Gastrocnemius medialis (tissue), 4 donors: ENCODE measurements at regions not wholly inside any gene's neighbourhood (a gene's known extent, or its start where the extent isn't known, plus 50 kb on each side); places are given as distances from the start of the nearest gene placed in this dataset.

Source experiments
- ATAC-seq, 2 donors: fragments of 150-250 bp; one replicate each; pipeline ENCODE4 v1.9.1; 2016
- DNase-seq, 2 donors: peaks; one replicate each; pipeline ENCODE4 v3.0.0-alpha.2; 2019
- H3K27ac ChIP-seq, 4 donors: fragments of 200-600 bp; sonication (generic); 1 replicate in 1 of 4; 2 replicates in 3 of 4; pipeline ENCODE4 v1.5.1; 2016 to 2018; ENCODE audit warnings: mild to moderate bottlenecking in 2 of 4, moderate library complexity in 1 of 4
- H3K27me3 ChIP-seq, 3 donors: fragments of 200-600 bp; sonication (generic) in 2 of 3; 1 replicate in 1 of 3; 2 replicates in 2 of 3; pipeline versions ENCODE4 v1.5.1 to v1.6.0; 2016 to 2019; ENCODE audit warnings: mild to moderate bottlenecking in 1 of 3, moderate library complexity in 1 of 3
- H3K36me3 ChIP-seq, 2 donors: fragments of 200-600 bp; sonication (generic) in 1 of 2; one replicate each; pipeline ENCODE4 v1.5.1; 2017 to 2018
- H3K4me1 ChIP-seq, 2 donors: fragments of 200-600 bp; sonication (generic) in 1 of 2; one replicate each; pipeline ENCODE4 v1.5.1; 2016 to 2017; ENCODE audit warnings: mild to moderate bottlenecking in 2 of 2
- H3K4me3 ChIP-seq, 4 donors: fragments of 200-600 bp; sonication (generic) in 3 of 4; 1 replicate in 1 of 4; 2 replicates in 3 of 4; pipeline ENCODE4 v1.5.1; 2016 to 2019; ENCODE audit warnings: mild to moderate bottlenecking in 2 of 4
- H3K9me3 ChIP-seq, 3 donors: fragments of 200-600 bp; sonication (generic) in 2 of 3; 1 replicate in 1 of 3; 2 replicates in 2 of 3; pipeline ENCODE4 v1.5.1; 2016 to 2019
- CTCF ChIP-seq, 5 experiments: fragments of 450-650 bp in 3 of 5; fragments of 200-600 bp in 2 of 5; sonication (generic) in 2 of 5; IDR thresholded peaks in 4 of 5; conservative IDR thresholded peaks in 1 of 5; 1 replicate in 4 of 5; 2 replicates in 1 of 5; pipeline ENCODE4 v1.5.1; 2016 to 2019; ENCODE audit warnings: antibody characterized with exemption in 5 of 5, mild to moderate bottlenecking in 3 of 5, moderate library complexity in 3 of 5
- POLR2A ChIP-seq, 2 donors: fragments of 450-650 bp; IDR thresholded peaks; one replicate each; pipeline ENCODE4 v1.6.1; 2017; ENCODE audit warnings: antibody characterized with exemption in 2 of 2, mild to moderate bottlenecking in 2 of 2, moderate library complexity in 2 of 2
- in situ Hi-C, 4 donors: fragments of 200-750 bp; cut with MboI; loops; one replicate each; pipeline versions ENCODE4 v1.15.0 to v1.8.0; 2017; ENCODE audit warnings: low sequenced_read_pairs in 4 of 4
- intact Hi-C: fragments of 100-400 bp; cut with DNase I; formaldehyde crosslinking; loops from one replicate; pipeline ENCODE4 v1.15.1; 2023; ENCODE audit warnings: low total_unique reads

- H3K9me3 ChIP-seq = no peaks in the 10 kb centered on the region
- TF ChIP-seq CTCF (IDR thresholded peaks at IDR 0.05 in 4 of 5, conservative IDR thresholded peaks at IDR 0.05 in 1 of 5) = no peak
- no peak for TF ChIP-seq POLR2A (IDR thresholded peaks at IDR 0.05)
- H3K27ac ChIP-seq = no peak overlapping the region
- ATAC-seq = no peak
- no peaks in the 10 kb centered on the region for H3K36me3 ChIP-seq
- intact Hi-C loops = no loop called here
- no peak overlapping the region for H3K4me3 ChIP-seq
- no peaks in the 10 kb centered on the region for H3K4me1 ChIP-seq
- H3K27me3 ChIP-seq = no peaks in the 10 kb centered on the region
- in situ Hi-C loops = no loop called here
- DNase-seq = no peak
These were observed 457.3 kb downstream of the EFNB2 start for GRCh38 chr13:106078191-106078590.

- TF ChIP-seq POLR2A (IDR thresholded peaks at IDR 0.05) = no peak
- TF ChIP-seq CTCF (IDR thresholded peaks at IDR 0.05 in 4 of 5, conservative IDR thresholded peaks at IDR 0.05 in 1 of 5) = no peak
- DNase-seq (no peak), ATAC-seq (no peak)
- intact Hi-C loops (no loop called here), in situ Hi-C loops (no loop called here)
- Histone ChIP-seq H3K4me1 (no peaks in the 10 kb centered on the region), H3K9me3 (no peaks in the 10 kb centered on the region), H3K36me3 (no peaks in the 10 kb centered on the region), H3K27me3 (no peaks in the 10 kb centered on the region), H3K27ac (no peak overlapping the region), H3K4me3 (no peak overlapping the region)
These were observed 458.4 kb downstream of the EFNB2 start for GRCh38 chr13:106077017-106077416.

GRCh38 chr13:106072014-106072413 lies 463.4 kb downstream of the EFNB2 start:
- H3K27me3 ChIP-seq = no peaks in the 10 kb centered on the region
- in situ Hi-C loops = no loop called here
- intact Hi-C loops = no loop called here

GRCh38 chr13:106063591-106064313 lies 471.7 kb downstream of the EFNB2 start:
- intact Hi-C loops = no loop called here
- ATAC-seq = no peak
- in situ Hi-C loops = no loop called here
- H3K9me3 ChIP-seq = no peaks in the 10 kb centered on the region
- no peaks in the 10 kb centered on the region for H3K4me1 ChIP-seq
- H3K27ac ChIP-seq = no peak overlapping the region
- no peaks in the 10 kb centered on the region for H3K36me3 ChIP-seq
- no peak for TF ChIP-seq POLR2A (IDR thresholded peaks at IDR 0.05)
- no peak for TF ChIP-seq CTCF (IDR thresholded peaks at IDR 0.05 in 4 of 5, conservative IDR thresholded peaks at IDR 0.05 in 1 of 5)
- no peak for DNase-seq
- H3K4me3 ChIP-seq = no peak overlapping the region
- no peaks in the 10 kb centered on the region for H3K27me3 ChIP-seq

More at GRCh38 chr13:106072014-106072413, 463.4 kb downstream of the EFNB2 start:
- Histone ChIP-seq H3K4me1 (no peaks in the 10 kb centered on the region), H3K4me3 (no peak overlapping the region), H3K9me3 (no peaks in the 10 kb centered on the region), H3K27ac (no peak overlapping the region), H3K36me3 (no peaks in the 10 kb centered on the region)
- TF ChIP-seq CTCF (IDR thresholded peaks at IDR 0.05 in 4 of 5, conservative IDR thresholded peaks at IDR 0.05 in 1 of 5) = no peak
- TF ChIP-seq POLR2A (IDR thresholded peaks at IDR 0.05) = no peak
- DNase-seq (no peak), ATAC-seq (no peak)

- DNase-seq = no peak
- H3K36me3 ChIP-seq = no peaks in the 10 kb centered on the region
- intact Hi-C loops = no loop called here
These were observed 473.7 kb downstream of the EFNB2 start for GRCh38 chr13:106061781-106062180.

More at GRCh38 chr13:106061781-106062180, 473.7 kb downstream of the EFNB2 start:
- H3K27me3 ChIP-seq = no peaks in the 10 kb centered on the region
- H3K4me1 ChIP-seq = no peaks in the 10 kb centered on the region
- in situ Hi-C loops = no loop called here
- H3K9me3 ChIP-seq = no peaks in the 10 kb centered on the region
- no peak overlapping the region for H3K27ac ChIP-seq
- H3K4me3 ChIP-seq = no peak overlapping the region
- no peak for TF ChIP-seq CTCF (IDR thresholded peaks at IDR 0.05 in 4 of 5, conservative IDR thresholded peaks at IDR 0.05 in 1 of 5)
- TF ChIP-seq POLR2A (IDR thresholded peaks at IDR 0.05) = no peak
- no peak for ATAC-seq
